GM19328 (cell line): ENCODE measurements at regions not wholly inside any gene's neighbourhood (a gene's known extent, or its start where the extent isn't known, plus 50 kb on each side); places are given as distances from the start of the nearest gene placed in this dataset.
"Not testable (repeated sequence)": the region's sequence is repeated elsewhere in the genome, so short reads cannot be mapped to it uniquely, and the experiment has no call there.

Experiments used
- ATAC-seq: cut with Tn5 transposase; IDR thresholded peaks from one replicate; pipeline ENCODE4 v1.9.1; 2021; ENCODE audit warnings: mild to moderate bottlenecking, moderate library complexity; ENCODE audit not compliant: unreplicated experiment

GRCh38 chr1:233435622-233436021 is 108.1 kb downstream of the MAP3K21 start:
- ATAC-seq: no peak

- no peak for ATAC-seq
Observed at GRCh38 chr1:233439721-233440120, 112.2 kb downstream of the MAP3K21 start.

DNA sequence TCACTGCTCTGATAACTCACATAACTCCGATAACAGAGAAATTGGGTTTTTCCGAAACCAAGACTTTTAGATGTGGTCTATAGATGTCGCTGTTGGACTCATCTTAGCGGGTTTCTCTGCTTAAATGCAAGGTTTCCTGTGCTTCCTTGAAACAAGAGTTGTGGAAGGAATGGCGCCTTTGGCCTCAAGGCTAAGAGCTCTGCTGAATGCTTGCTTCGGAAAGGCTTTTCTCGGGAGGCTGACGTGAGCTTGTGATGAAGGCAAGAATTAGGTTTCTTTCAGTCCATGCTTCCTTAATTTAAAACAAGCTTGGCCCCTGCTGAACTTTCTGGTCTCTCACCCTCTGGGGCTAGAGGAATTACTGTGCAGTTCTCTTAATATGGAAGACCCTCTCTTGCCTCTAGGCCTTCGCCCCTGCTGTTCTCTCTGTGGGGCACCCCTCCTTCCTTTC is 113.5 kb downstream of the MAP3K21 start:
- no peak for ATAC-seq

DNA sequence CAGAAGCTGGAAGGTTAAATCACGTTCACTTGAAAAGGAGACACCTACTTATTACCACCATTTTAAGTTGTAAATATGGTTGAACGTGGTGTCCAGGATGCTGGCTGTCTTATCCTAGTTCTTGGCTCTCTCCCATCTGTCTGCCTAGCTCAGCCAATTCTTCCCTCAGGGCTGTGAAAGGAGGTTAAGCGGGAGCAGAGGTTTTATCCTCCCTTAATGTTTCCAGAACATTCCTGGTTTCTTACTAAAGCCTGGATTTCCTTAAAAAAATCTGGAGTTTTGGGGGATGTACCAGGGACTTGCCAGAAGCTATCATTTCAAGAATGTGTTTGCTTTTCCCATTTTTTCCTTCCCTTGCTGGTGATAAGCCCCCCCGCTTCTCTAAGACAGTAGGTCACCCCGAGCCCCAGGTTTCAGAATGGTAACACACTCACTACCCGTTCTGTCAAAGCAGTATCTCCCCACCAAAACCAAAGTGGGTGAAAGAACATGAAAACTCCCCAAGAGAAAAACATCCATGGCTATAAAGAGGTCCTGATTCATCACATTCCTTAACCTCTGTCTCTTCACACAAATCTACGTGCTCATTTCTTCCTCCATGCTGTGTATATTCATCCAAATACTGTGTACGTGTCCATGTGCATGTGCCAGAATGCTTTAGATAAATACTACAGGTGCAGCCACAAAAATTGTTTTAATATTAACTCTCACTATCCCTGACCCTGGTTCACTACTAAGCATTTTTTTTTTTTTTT is 114.7 kb downstream of the MAP3K21 start:
- no peak for ATAC-seq

DNA sequence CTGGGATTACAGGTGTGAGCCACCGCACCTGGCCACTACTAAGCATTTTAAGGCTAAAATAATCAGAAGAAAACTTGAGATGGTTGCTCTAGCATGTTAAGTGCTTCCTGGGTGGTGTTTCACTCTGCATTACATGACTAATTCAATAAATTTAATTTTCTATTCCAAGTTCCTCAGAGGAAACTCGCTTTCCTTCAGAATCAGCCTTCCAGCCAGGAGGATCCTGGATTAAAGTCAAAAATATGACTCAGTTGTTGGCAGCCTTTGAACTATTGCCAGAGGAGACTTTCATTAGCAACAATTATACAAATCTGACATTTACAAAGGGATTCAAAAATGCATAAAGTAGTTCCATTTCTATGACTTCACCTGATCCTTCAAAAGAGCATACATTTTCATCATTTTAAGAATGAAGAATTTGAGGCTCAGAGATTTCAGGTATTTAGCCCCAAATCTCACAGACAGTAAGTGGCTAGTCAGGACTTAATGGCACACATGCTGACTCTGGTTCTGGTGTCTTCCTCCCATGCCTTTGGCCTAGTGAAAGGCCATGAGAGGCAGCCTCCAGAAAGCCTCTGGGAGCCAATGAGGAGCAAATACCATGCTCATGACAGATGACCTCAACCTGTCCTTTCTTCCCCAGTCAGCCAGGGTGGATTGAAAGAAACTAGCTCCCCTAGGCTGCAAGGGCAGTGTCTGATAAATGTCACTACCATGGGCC is 115.7 kb downstream of the MAP3K21 start:
- no peak for ATAC-seq

DNA sequence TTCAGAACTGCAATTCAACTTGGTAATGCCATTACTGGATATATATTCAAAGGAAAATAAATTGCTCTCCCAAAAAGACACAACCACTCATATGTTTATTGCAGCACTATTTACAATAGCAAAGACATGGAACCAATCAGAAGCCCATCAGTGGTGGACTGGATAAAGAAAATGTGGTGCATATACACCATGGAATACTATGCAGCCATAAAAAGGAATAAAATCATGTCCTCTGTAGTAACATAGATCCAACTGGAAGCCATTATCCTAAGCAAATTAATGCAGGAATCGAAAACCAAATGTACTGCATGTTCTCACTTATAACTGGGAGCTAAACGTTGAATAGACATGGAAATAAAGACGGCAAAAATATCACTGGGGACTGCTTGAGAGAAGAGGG is 117.0 kb downstream of the MAP3K21 start:
- no peak for ATAC-seq

- no peak for ATAC-seq
Observed at GRCh38 chr1:233445737-233446136, 118.2 kb downstream of the MAP3K21 start.

GRCh38 chr1:233446935-233447334 is 119.4 kb downstream of the MAP3K21 start:
- ATAC-seq: no peak

GRCh38 chr1:233448109-233448689 is 120.7 kb downstream of the MAP3K21 start:
- no peak for ATAC-seq

DNA sequence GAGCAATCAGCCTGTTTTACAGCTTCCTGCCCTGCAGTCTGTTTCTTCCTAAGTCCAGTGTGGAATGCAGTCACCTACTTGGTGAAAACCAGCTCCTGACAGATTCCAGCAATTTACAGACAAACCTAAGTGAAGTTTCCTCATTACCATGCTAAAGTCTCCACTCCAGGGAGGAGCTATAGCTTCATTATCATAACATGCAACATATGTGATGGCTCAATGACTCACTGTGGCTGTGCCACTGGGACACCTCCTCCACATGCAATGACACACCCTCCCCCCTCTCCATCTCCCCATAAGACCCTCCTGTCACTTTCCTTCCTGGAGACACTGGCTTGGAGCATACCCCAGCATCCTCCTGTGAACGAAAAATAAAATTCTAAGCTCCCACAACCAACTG is 125.2 kb downstream of the MAP3K21 start:
- no peak for ATAC-seq

- ATAC-seq: no peak
Observed at GRCh38 chr1:233453433-233454200, 126.1 kb downstream of the MAP3K21 start.

DNA sequence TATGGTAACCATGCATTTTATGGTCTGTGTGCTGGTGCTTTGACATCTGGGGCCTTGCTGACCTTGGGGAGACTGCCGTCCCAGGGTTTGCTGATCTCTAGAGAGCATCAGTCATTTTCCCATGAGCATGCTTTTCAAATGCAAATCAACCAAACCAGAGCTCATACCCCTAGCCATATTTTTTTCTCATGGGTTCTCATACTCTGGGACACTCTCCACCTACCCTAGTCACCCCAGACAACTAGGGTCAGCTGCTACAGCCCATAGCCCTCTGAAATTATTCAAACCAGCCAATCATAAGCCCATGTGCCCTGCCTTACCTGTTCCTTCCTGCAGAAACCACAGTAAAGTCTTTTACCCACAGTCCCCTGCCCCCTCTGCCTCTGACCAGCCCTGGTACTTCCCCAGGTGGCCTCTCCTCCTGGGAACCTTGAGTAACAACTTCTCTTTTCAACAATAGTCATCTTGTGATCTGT is 132.0 kb downstream of the MAP3K21 start:
- ATAC-seq: peak; percentile 63

DNA sequence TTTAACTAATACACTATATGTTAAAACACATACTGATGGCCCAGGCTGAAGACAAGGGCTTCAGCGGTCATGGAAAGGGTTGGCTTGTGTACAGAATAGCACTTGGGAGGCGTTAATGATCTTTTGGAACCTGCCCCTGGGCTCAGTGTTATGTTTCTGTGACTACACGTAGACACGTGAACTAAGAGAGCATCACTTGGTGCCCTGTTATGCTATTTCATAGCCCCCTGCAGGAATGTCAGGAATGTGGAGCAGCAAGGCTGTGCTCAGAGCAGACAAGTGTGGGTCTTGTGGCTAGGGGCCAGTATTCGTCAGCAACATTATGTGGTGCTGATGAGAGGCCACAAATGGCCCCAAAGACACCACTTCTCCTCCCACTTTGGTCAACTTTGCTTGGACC is 132.4 kb downstream of the MAP3K21 start:
- no peak for ATAC-seq

DNA sequence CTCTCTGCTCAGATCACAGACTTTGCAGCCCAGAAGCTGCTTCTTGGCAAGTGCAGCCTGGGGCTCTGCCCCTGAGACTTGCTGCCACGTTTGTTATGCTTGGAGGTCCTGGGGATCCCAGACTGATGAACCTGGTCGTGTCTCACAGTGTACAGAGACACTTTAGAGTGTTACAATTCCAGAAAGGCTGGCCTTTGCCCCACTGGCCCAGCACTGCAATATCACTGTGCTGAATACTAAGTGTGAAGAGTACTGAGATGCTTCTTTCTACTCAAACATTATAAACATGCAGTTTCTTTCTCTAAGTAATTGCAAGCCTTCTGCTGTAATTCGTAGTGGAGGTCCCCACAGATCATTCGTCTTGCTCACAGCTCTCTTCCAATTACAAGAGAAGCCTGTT is 133.2 kb downstream of the MAP3K21 start:
- no peak for ATAC-seq

GRCh38 chr1:233461847-233462246 is 134.3 kb downstream of the MAP3K21 start:
- ATAC-seq: no peak

GRCh38 chr1:233463333-233463732 is 135.8 kb downstream of the MAP3K21 start:
- ATAC-seq: no peak

GRCh38 chr1:233465745-233466343 is 138.3 kb downstream of the MAP3K21 start:
- ATAC-seq: no peak

- no peak for ATAC-seq
Observed at GRCh38 chr1:233470741-233471499, 143.0 kb upstream of the KCNK1 start.

GRCh38 chr1:233471851-233472250 is 142.1 kb upstream of the KCNK1 start:
- ATAC-seq: not testable (repeated sequence)

GRCh38 chr1:233472796-233473195 is 141.1 kb upstream of the KCNK1 start:
- not testable (repeated sequence) for ATAC-seq
